HT1080 (cell line): ENCODE measurements at regions not wholly inside any gene's neighbourhood (a gene's known extent, or its start where the extent isn't known, plus 50 kb on each side); places are given as distances from the start of the nearest gene placed in this dataset.

Source experiments
- DNase-seq: peaks from one replicate; pipeline ENCODE4 v3.0.0-alpha.2; 2015; ENCODE audit warnings: low read depth

DNA sequence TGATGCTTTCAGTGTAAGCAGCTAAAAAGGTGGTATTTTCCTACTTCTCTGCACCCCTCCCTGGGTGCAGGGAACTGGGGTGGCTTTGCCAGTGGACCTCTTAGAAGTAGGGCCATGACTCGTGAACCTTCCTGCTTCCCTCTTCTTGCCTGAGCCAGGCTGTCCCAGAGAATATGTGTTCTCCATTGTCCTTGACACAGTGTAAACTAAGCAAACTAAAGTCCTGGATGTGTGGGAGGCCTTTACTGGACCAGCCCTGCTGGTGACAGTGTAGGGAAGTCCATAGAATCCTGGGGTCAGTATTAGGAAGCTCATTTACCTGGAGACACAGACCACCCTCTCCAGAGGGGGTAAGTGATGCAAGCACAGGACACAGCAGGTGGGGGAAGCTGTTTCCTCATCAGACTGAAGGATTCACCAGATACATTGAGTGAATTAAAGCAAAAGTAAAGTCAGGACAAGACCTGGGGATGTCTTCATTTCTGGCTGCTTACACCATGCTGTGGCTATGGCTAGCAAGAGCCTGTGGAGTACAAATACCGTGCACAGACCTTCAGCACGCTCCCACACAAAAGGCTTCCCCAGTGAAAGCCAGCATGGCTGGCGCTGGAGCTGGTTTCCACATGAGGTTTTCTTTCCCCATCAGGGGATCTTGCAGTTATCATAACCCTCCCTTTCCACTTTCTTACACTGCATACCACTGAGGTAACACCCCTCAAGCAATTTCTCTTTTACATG lies 64.8 kb upstream of the LPP start:
- DNase-seq: no peak

DNA sequence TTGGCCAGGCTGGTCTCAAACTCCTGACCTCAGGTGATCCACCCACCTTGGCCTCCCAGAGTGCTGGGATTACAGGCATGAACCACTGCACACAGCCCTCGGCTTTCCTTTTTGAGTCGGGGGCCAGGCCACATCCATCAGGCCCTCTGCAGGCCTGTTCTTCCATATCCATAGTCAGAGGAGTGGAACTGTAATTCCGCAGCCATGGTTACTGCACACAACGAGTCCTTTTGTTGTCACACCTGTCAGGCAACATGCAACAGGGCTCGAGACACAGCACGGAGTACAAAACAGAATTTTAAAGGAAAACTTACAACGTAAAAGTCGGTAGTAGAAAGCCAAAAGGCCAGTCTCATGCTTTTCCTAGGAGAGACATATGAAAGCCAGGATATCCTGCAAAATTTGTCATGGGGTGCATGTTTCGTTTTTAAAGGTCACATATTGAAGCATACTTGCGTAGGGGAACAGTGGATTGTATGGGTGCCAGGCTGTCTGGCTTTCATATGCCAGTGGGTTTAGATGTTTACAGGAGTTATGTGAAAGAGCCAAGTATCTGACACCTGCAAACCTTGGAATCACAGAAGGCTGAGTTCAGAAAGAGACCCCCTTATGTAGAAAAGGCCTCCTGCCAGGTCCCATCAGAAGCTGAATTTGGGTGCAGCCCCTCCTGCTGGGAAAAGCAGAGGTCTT lies 63.2 kb upstream of the LPP start:
- no peak for DNase-seq

DNA sequence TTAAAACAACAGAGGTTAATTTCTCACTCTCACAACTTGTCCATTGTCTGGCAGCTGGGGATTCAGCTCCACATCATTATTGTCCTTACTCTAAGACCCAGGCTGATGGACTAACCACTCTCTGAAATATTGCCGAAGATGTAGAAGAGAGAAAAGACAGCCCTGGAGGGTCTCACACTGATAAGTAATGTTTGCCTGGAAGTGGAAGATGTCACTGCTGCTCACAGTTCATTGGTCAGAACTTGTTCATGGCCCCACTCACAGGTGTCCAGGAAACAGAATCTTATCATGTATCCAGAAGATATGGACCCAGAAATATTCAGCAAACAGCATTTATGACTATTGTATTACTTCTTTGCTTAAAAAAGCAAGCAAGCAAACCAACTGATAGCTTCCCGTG lies 62.2 kb upstream of the LPP start:
- DNase-seq: no peak

DNA sequence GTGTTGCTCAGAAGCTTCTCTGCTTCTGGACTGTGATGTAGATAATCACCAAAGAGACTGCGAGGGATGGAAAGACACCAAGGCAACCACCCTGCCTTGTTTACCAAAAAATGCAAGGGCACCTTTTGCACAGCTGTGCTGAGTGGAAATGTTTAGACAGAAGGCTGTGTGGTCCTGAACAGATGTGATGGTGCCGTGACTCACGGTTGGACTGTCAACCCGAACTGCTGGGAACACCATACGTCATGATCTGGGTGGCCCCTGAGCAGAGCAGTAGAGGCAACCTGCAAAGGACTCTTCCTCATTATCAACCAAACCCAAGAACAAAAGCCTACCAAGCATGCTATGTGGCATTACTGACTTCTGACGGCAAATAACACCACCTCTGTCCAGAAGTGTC lies 61.3 kb upstream of the LPP start:
- DNase-seq: no peak

DNA sequence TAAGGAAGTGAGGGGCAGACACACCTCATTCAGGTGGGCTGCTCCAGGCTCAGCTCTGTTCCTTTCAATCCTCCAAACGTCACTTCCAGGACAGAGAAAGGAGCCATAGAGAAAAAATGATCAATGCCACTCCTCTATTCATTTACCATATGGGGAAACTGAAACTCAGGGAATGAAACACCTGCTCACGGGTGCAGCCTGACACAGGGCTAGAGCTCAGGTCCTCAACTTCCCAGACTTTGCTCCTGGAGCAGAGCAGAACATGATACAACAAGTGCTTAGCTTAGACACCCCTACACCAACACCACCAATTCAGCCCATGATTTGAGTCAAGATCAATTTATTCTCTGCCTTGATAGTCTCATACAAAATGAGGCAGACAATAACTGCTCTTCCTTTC lies 58.5 kb upstream of the LPP start:
- DNase-seq: no peak

DNA sequence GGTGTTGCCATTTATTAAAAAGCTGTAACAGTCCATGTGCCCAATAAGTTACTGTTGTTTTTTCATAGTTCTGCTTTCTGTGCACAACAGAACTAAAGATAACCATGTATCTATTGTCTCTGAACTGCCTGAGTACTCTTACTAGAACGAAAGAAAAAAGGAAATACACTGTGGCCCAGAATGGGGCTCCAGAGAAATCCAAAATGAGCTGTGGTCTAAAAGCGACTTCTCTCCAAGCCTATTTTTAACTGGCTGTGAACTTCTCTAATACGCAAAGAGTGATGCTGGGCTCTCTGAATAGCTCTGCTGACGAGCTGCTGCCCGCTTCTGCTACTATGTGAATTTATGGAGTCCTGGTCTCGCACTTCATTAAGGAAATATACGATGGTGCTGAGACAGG lies 56.2 kb upstream of the LPP start:
- no peak for DNase-seq

DNA sequence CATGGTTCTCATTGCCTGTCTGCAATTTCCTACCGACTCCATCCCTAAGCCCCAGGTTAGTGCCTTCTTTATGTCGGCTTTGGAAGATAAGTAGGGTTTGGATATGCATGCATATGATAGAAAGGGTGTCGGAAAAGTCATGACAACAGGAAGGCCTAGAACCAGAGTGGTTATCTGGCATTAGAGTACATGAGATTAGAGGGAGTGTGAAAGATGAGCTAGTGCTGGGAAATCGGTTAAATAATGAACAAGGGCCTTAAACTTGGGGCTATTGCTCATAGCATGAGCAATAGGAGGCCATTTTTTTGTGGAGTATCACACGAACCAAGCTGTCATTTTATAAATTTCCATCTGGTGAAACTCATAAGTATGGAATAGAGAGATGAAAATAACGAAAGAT lies 54.0 kb upstream of the LPP start:
- DNase-seq: no peak

DNA sequence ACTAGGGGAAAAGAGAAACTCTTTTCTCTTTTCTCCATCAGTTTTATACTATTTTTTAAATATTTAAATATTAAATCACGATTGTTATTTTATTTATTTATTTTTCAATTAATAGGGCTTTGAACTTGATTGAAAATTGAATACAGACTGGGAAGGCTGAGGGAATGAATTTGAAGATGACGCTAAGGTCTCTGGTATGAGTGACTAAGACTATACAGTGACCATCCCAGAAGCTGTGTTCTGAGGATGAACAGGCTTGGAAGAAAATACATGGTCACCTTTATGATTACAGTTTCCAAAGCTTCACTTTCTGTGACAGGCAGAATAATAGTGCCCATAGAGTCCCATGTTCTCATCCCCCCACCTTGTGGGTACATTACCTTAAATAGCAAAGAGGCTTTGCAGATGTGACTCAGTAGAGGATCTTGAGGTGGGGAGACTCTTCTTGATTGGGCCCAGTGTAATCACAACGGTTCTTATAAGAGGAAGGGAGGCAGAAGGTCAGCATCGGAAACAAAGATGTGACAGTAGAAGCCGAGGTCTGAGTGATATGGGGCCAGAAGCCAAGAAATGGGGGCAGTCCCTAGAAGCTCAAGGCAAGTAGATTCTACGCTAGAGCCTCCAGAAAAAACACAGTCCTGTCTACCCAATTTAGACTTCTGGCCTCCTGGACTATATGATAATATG lies 51.0 kb upstream of the LPP start:
- no peak for DNase-seq

DNA sequence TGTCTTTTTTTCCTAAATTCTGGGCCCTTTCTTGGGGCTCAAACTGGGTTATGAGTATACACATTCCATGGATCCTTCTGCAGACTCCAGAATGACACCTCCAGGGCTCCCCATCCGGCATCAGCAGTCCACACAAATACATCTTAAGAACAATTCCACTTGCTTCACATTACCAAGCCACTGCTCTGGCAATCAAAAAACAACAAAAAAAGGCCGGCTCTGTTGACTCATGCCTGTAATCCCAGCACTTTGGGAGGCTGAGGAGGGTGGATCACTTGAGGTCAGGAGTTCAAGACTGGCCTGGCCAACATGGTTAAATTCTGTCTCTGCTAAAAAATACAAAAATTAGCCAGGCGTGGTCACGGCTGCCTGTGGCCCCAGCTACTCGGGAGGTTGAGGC lies 49.9 kb upstream of the LPP start:
- DNase-seq: peak; percentile 21
